ENCODE measurements at regions not wholly inside any gene's neighbourhood (a gene's known extent, or its start where the extent isn't known, plus 50 kb on each side); places are given as distances from the start of the nearest gene placed in this dataset.

- in situ Hi-C loops (cut with MboI; ENCODE audit: low sequenced_read_pairs), result loop anchor here (25.0 kb wide), 1 partner anchor 1267 kb away; no protein-coding TSS in a partner anchor
Observed at GRCh38 chr12:91394903-91395302, 212.3 kb upstream of the DCN start.

GRCh38 chr12:91388573-91388972 is 206.0 kb upstream of the DCN start:
- in situ Hi-C loops (cut with MboI; ENCODE audit: low sequenced_read_pairs), result loop anchor here (25.0 kb wide), 1 partner anchor 1274 kb away; no protein-coding TSS in a partner anchor

GRCh38 chr12:91387461-91388134 is 205.0 kb upstream of the DCN start:
- in situ Hi-C loops (cut with MboI; ENCODE audit: low sequenced_read_pairs), result loop anchor here (25.0 kb wide), 1 partner anchor 1275 kb away; no protein-coding TSS in a partner anchor

GRCh38 chr12:91384806-91385205 is 202.2 kb upstream of the DCN start:
- in situ Hi-C loops (cut with MboI; ENCODE audit: low sequenced_read_pairs), result loop anchor here (25.0 kb wide), 1 partner anchor 1277 kb away; no protein-coding TSS in a partner anchor

- in situ Hi-C loops (cut with MboI; ENCODE audit: low sequenced_read_pairs), result loop anchor here (25.0 kb wide), 1 partner anchor 1278 kb away; no protein-coding TSS in a partner anchor
Observed at GRCh38 chr12:91384366-91384765, 201.7 kb upstream of the DCN start.

- in situ Hi-C loops (cut with MboI; ENCODE audit: low sequenced_read_pairs), result loop anchor here (25.0 kb wide), 1 partner anchor 1279 kb away; no protein-coding TSS in a partner anchor
Observed at GRCh38 chr12:91383099-91383498, 200.5 kb upstream of the DCN start.

- in situ Hi-C loops (cut with MboI; ENCODE audit: low sequenced_read_pairs), result loop anchor here (25.0 kb wide), 1 partner anchor 1280 kb away; no protein-coding TSS in a partner anchor
Observed at GRCh38 chr12:91382081-91382543, 199.5 kb upstream of the DCN start.

- in situ Hi-C loops (cut with MboI; ENCODE audit: low sequenced_read_pairs), result loop anchor here (25.0 kb wide), 1 partner anchor 1281 kb away; no protein-coding TSS in a partner anchor
Observed at GRCh38 chr12:91381309-91381804, 198.7 kb upstream of the DCN start.

- in situ Hi-C loops (cut with MboI; ENCODE audit: low sequenced_read_pairs), result loop anchor here (25.0 kb wide), 1 partner anchor 1282 kb away; no protein-coding TSS in a partner anchor
Observed at GRCh38 chr12:91380631-91381030, 198.0 kb upstream of the DCN start.

- in situ Hi-C loops (cut with MboI; ENCODE audit: low sequenced_read_pairs), result loop anchor here (25.0 kb wide), 1 partner anchor 1283 kb away; no protein-coding TSS in a partner anchor
Observed at GRCh38 chr12:91379051-91379775, 196.6 kb upstream of the DCN start.

GRCh38 chr12:91377436-91377835 is 194.8 kb upstream of the DCN start:
- in situ Hi-C loops (cut with MboI; ENCODE audit: low sequenced_read_pairs), result loop anchor here (25.0 kb wide), 1 partner anchor 1285 kb away; no protein-coding TSS in a partner anchor

- in situ Hi-C loops (cut with MboI; ENCODE audit: low sequenced_read_pairs), result no loop called here
Observed at GRCh38 chr12:91373086-91373485, 190.5 kb upstream of the DCN start.

- in situ Hi-C loops (cut with MboI; ENCODE audit: low sequenced_read_pairs), result no loop called here
Observed at GRCh38 chr12:91370086-91370868, 187.7 kb upstream of the DCN start.

GRCh38 chr12:91368613-91369012 is 186.0 kb upstream of the DCN start:
- in situ Hi-C loops (cut with MboI; ENCODE audit: low sequenced_read_pairs), result no loop called here

GRCh38 chr12:91367234-91367849 is 184.7 kb upstream of the DCN start:
- in situ Hi-C loops (cut with MboI; ENCODE audit: low sequenced_read_pairs), result no loop called here

- in situ Hi-C loops (cut with MboI; ENCODE audit: low sequenced_read_pairs), result no loop called here
Observed at GRCh38 chr12:91364471-91365184, 182.0 kb upstream of the DCN start.

GRCh38 chr12:91361864-91362263 is 179.2 kb upstream of the DCN start:
- in situ Hi-C loops (cut with MboI; ENCODE audit: low sequenced_read_pairs), result no loop called here

- in situ Hi-C loops (cut with MboI; ENCODE audit: low sequenced_read_pairs), result no loop called here
Observed at GRCh38 chr12:91357381-91357780, 174.8 kb upstream of the DCN start.

- in situ Hi-C loops (cut with MboI; ENCODE audit: low sequenced_read_pairs), result no loop called here
Observed at GRCh38 chr12:91356405-91356804, 173.8 kb upstream of the DCN start.
